GM23248 (cell line): ENCODE measurements at regions not wholly inside any gene's neighbourhood (a gene's known extent, or its start where the extent isn't known, plus 50 kb on each side); places are given as distances from the start of the nearest gene placed in this dataset.

Source experiments
- DNase-seq: peaks from one replicate; pipeline ENCODE4 v3.0.0-alpha.2; 2015
- H2AFZ ChIP-seq: fragments of 200-600 bp; sonication (generic); 2 replicates; pipeline ENCODE4 v1.6.1; 2016; ENCODE audit warnings: antibody characterized with exemption
- H3F3A ChIP-seq: fragments of 200-600 bp; sonication (generic); 2 replicates; pipeline ENCODE4 v1.6.1; 2016; ENCODE audit warnings: mild to moderate bottlenecking, antibody characterized with exemption, mixed run types; ENCODE audit not compliant: insufficient read depth
- H3K27ac ChIP-seq: fragments of 200-600 bp; sonication (generic); 2 replicates; pipeline ENCODE4 v1.5.1; 2016; ENCODE audit warnings: mild to moderate bottlenecking
- H3K27me3 ChIP-seq: fragments of 200-600 bp; sonication (generic); replicated peaks from 2 replicates; pipeline ENCODE4 v1.6.1; 2016; ENCODE audit warnings: mild to moderate bottlenecking; ENCODE audit not compliant: insufficient read depth
- H3K36me3 ChIP-seq: fragments of 200-600 bp; sonication (generic); 2 replicates; pipeline ENCODE4 v1.6.1; 2016; ENCODE audit warnings: low read depth, mild to moderate bottlenecking
- H3K4me1 ChIP-seq: fragments of 200-600 bp; sonication (generic); 2 replicates; pipeline ENCODE4 v1.6.1; 2016; ENCODE audit warnings: mild to moderate bottlenecking; ENCODE audit not compliant: insufficient read depth
- H3K4me2 ChIP-seq: fragments of 200-600 bp; sonication (generic); one replicate; pipeline ENCODE4 v1.6.1; 2016; ENCODE audit warnings: mild to moderate bottlenecking; ENCODE audit not compliant: unreplicated experiment
- H3K4me3 ChIP-seq: fragments of 200-600 bp; sonication (generic); 2 replicates; pipeline ENCODE4 v1.5.1; 2016; ENCODE audit warnings: mild to moderate bottlenecking
- H3K79me2 ChIP-seq: fragments of 200-600 bp; sonication (generic); 2 replicates; pipeline ENCODE4 v1.6.1; 2016; ENCODE audit warnings: mild to moderate bottlenecking; ENCODE audit not compliant: insufficient read depth
- H3K9ac ChIP-seq: fragments of 200-600 bp; sonication (generic); 2 replicates; pipeline ENCODE4 v1.6.1; 2016; ENCODE audit warnings: mild to moderate bottlenecking
- H3K9me2 ChIP-seq: fragments of 200-600 bp; sonication (generic); 2 replicates; pipeline ENCODE4 v1.6.1; 2016; ENCODE audit warnings: mixed run types, mild to moderate bottlenecking, moderate library complexity; ENCODE audit not compliant: insufficient read depth
- H3K9me3 ChIP-seq: fragments of 200-600 bp; sonication (generic); one replicate; pipeline ENCODE4 v1.6.1; 2017; ENCODE audit warnings: low read depth
- H4K20me1 ChIP-seq: fragments of 200-600 bp; sonication (generic); 2 replicates; pipeline ENCODE4 v1.6.0; 2016; ENCODE audit not compliant: insufficient read depth
- EZH2 ChIP-seq: fragments of 200-600 bp; sonication (generic); IDR thresholded peaks from 2 replicates; pipeline ENCODE4 v1.6.1; 2018; ENCODE audit warnings: antibody characterized with exemption, mild to moderate bottlenecking; ENCODE audit not compliant: insufficient read depth, poor library complexity, severe bottlenecking
- EZH2phosphoT487 ChIP-seq: fragments of 200-600 bp; sonication (generic); IDR thresholded peaks from 2 replicates; pipeline ENCODE4 v1.6.1; 2018; ENCODE audit warnings: antibody characterized with exemption, moderate library complexity, mild to moderate bottlenecking, low read depth; ENCODE audit not compliant: insufficient read depth
- WGBS, 2 experiments: methylation state at CpG; one replicate each; pipeline ENCODE4 v1.1.6; 2015 to 2017; ENCODE audit warnings: low lambda C conversion rate in 2 of 2, low coverage in 1 of 2; ENCODE audit errors: missing lambda C conversion rate in 2 of 2; 5-methylcytosine and 5-hydroxymethylcytosine counted together
- in situ Hi-C: fragments of 300-500 bp; cut with MboI; formaldehyde crosslinking; loops from 2 replicates; pipeline ENCODE4 v1.15.0; 2020

DNA sequence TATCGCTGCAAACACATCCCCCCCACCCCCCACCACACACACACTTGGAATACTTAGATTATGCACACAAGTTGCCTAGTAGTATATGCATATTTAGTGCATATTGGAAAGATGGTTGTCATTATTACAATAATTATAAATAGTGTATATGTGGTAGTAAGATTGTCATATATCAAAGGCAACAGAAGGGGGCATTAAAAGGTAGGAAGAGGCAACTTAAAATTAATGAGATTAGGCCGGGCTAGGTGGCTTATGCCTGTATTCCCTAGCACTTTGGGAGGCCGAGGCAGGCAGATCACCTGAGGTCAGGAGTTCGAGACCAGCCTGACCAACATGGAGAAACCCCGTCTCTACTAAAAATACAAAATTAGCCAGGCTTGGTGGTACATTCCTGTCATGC, 52.1 kb downstream of the GSC start:
- Histone ChIP-seq H3F3A (no peaks in the 10 kb centered on the region), H3K27me3 (no peaks in the 10 kb centered on the region), H3K79me2 (no peaks in the 10 kb centered on the region), H3K9me2 (no peaks in the 10 kb centered on the region), H3K27ac (no peak overlapping the region), H3K4me3 (no peak overlapping the region), H3K36me3 (no peaks in the 10 kb centered on the region), H3K4me2 (no peak overlapping the region), H3K9me3 (no peaks in the 10 kb centered on the region), H3K9ac (no peak overlapping the region), H3K4me1 (no peaks in the 10 kb centered on the region), H2AFZ (no peak overlapping the region), H4K20me1 (no peaks in the 10 kb centered on the region)
- 70% methylated on average over 5 of the region's 5 CpGs for WGBS, 2 experiments
- in situ Hi-C loops, result no loop called here
- DNase-seq, result no peak
- no peak for TF ChIP-seq EZH2
- no peak for TF ChIP-seq EZH2phosphoT487

DNA sequence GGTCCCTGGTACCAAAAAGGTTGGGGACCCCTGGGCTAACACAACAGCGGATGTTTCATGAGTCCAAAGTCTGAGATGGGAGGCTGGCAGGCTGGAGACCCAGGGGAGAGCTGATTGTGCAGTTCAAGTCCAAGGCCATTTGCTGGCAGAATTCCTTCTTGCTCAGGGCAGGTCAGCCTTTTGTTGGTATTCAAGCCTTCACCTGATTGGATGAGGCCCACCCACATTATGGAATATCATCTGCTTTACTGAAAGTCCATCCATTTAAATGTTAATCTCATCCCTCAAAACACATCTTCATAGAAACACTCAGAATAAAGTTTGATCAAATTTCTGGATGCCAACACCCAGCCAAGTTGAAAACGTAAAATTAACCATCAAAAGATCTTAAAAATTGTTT, 52.9 kb downstream of the GSC start:
- no peak overlapping the region for H3K4me2 ChIP-seq
- H3K27ac ChIP-seq, result no peak overlapping the region
- H3F3A ChIP-seq, result no peaks in the 10 kb centered on the region
- TF ChIP-seq EZH2phosphoT487, result no peak
- no peak for TF ChIP-seq EZH2
- no peak overlapping the region for H2AFZ ChIP-seq
- H3K9ac ChIP-seq, result no peak overlapping the region
- WGBS, 2 experiments, result 82 to 85% methylated on average over 2 of the region's 2 CpGs
- no peaks in the 10 kb centered on the region for H3K9me2 ChIP-seq
- no peaks in the 10 kb centered on the region for H3K36me3 ChIP-seq
- no peaks in the 10 kb centered on the region for H3K4me1 ChIP-seq
- in situ Hi-C loops, result no loop called here
- no peak overlapping the region for H3K4me3 ChIP-seq
- DNase-seq, result no peak
- H4K20me1 ChIP-seq, result no peaks in the 10 kb centered on the region
- H3K9me3 ChIP-seq, result no peaks in the 10 kb centered on the region
- no peaks in the 10 kb centered on the region; the same call in 1 of the 2 replicates for H3K27me3 ChIP-seq
- no peaks in the 10 kb centered on the region for H3K79me2 ChIP-seq

DNA sequence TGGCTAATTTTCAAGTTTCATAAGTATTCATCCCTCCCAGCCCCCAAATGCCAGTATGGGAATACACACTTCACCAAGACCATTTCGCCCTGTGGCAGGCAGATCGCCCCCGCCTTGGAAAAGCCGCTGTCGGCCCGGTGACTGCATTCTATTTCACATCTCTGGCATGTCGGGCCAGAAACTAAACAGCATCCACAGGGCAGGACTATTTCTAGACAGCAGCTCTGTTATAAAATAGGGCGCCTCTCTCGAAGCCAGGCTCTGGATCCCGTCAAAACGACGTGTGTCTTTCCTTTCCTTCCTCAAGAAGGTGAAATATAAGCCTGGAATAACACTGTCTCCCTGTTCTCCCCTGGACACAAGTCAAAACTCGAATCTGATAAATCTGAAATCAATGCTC, 56.8 kb downstream of the GSC start:
- no peak overlapping the region for H3K4me2 ChIP-seq
- TF ChIP-seq EZH2phosphoT487 (no peak), EZH2 (no peak)
- H2AFZ ChIP-seq, result no peak overlapping the region
- H3K27ac ChIP-seq, result no peak overlapping the region
- H3K4me1 ChIP-seq, result no peaks in the 10 kb centered on the region
- DNase-seq, result no peak
- no peaks in the 10 kb centered on the region for H4K20me1 ChIP-seq
- no peaks in the 10 kb centered on the region for H3F3A ChIP-seq
- 64 to 65% methylated on average over 13 of the region's 13 CpGs for WGBS, 2 experiments
- no peak overlapping the region for H3K4me3 ChIP-seq
- no peaks in the 10 kb centered on the region for H3K36me3 ChIP-seq
- no peaks in the 10 kb centered on the region; the same call in 1 of the 2 replicates for H3K27me3 ChIP-seq
- no peak overlapping the region for H3K9ac ChIP-seq
- in situ Hi-C loops, result no loop called here
- H3K9me2 ChIP-seq, result no peaks in the 10 kb centered on the region
- H3K9me3 ChIP-seq, result no peaks in the 10 kb centered on the region
- no peaks in the 10 kb centered on the region for H3K79me2 ChIP-seq

DNA sequence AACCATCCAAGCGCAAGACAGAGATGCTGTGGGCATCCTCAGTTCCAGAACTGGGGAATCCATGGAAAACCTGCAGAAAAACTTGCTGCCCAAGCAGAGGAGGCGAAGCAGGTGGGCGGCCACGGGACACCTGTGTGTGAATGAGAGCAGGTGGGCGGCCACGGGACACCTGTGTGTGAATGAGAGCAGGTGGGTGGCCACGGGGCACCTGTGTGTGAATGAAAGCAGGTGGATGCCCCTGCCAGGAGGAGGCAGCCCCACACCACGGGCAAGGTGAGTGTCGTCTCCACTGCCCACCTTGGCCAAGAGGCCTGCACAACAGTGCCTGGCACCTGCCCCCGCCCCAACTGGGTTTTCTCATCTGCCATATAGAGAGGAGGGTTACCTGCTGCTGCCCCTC, 59.2 kb downstream of the GSC start:
- Histone ChIP-seq H4K20me1 (no peaks in the 10 kb centered on the region), H3K4me2 (no peak overlapping the region), H3K27ac (no peak overlapping the region), H3K36me3 (no peaks in the 10 kb centered on the region), H2AFZ (no peak overlapping the region), H3K27me3 (no peaks in the 10 kb centered on the region; the same call in 1 of the 2 replicates), H3K9me2 (no peaks in the 10 kb centered on the region), H3K9ac (no peak overlapping the region), H3K4me3 (no peak overlapping the region), H3K79me2 (no peaks in the 10 kb centered on the region), H3F3A (no peaks in the 10 kb centered on the region), H3K4me1 (no peaks in the 10 kb centered on the region), H3K9me3 (no peaks in the 10 kb centered on the region)
- 52 to 56% methylated on average over 10 of the region's 10 CpGs for WGBS, 2 experiments
- DNase-seq, result no peak
- in situ Hi-C loops, result no loop called here
- TF ChIP-seq EZH2phosphoT487, result no peak
- TF ChIP-seq EZH2, result no peak

DNA sequence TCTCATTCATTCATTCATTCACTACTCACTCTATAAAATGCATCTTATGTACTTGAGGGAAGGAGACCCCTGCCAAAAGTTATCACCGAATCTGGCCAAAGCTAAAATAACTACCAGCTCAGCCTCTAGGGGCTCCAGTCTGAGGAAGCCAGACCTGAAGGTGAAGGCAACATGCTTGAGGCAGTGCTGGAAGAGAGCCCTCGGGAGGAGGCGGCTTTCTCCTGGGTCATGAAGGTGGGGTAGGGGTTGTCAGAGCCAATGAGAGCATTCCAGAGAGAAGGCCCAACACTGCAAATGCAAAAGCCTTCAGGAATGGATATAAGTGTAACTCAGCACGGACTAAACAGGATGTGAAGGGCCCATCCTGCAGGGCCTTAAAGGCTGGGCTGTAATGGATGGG, 62.4 kb downstream of the GSC start:
- in situ Hi-C loops, result no loop called here
- Histone ChIP-seq H3K4me3 (no peak overlapping the region), H3F3A (no peaks in the 10 kb centered on the region), H3K4me2 (no peak overlapping the region), H3K9me2 (no peaks in the 10 kb centered on the region), H3K27ac (no peak overlapping the region), H3K79me2 (no peaks in the 10 kb centered on the region), H3K9ac (no peak overlapping the region), H3K36me3 (no peaks in the 10 kb centered on the region), H2AFZ (no peak overlapping the region), H3K4me1 (no peaks in the 10 kb centered on the region), H4K20me1 (no peaks in the 10 kb centered on the region), H3K9me3 (no peaks in the 10 kb centered on the region), H3K27me3 (no peaks in the 10 kb centered on the region; the same call in 1 of the 2 replicates)
- TF ChIP-seq EZH2 (no peak), EZH2phosphoT487 (no peak)
- DNase-seq, result no peak
- WGBS, 2 experiments, result 32 to 63% methylated on average over 4 of the region's 4 CpGs
